Uterus (tissue), 3 donors: ENCODE measurements at regions not wholly inside any gene's neighbourhood (a gene's known extent, or its start where the extent isn't known, plus 50 kb on each side); places are given as distances from the start of the nearest gene placed in this dataset.

Source experiments
- DNase-seq, 2 donors: peaks; one replicate each; pipeline ENCODE4 v3.0.0-alpha.2; 2019 to 2020
- H3K27ac ChIP-seq, 2 donors: fragments of 200-600 bp; sonication (generic); 1 replicate in 1 of 2; 2 replicates in 1 of 2; pipeline ENCODE4 v1.5.1; 2016 to 2018
- H3K27me3 ChIP-seq, 2 donors: fragments of 200-600 bp; sonication (generic); one replicate each; pipeline ENCODE4 v1.5.1; 2018 to 2019; ENCODE audit warnings: control low read depth in 1 of 2
- H3K36me3 ChIP-seq, 2 donors: fragments of 200-600 bp; sonication (generic); one replicate each; pipeline ENCODE4 v1.5.1; 2019; ENCODE audit warnings: control low read depth in 1 of 2
- H3K4me1 ChIP-seq, 2 donors: fragments of 200-600 bp; sonication (generic); one replicate each; pipeline ENCODE4 v1.5.1; 2018 to 2019; ENCODE audit warnings: control low read depth in 1 of 2
- H3K4me3 ChIP-seq, 2 donors: fragments of 200-600 bp; sonication (generic); 1 replicate in 1 of 2; 2 replicates in 1 of 2; pipeline ENCODE4 v1.5.1; 2018 to 2019; ENCODE audit warnings: mild to moderate bottlenecking in 1 of 2
- H3K9me3 ChIP-seq, 2 donors: fragments of 200-600 bp; sonication (generic); one replicate each; pipeline ENCODE4 v1.5.1; 2019; ENCODE audit warnings: control low read depth in 1 of 2
- CTCF ChIP-seq, 4 experiments: fragments of 200-600 bp in 2 of 4; fragments of 450-650 bp in 2 of 4; sonication (generic) in 2 of 4; IDR thresholded peaks; one replicate each; pipeline ENCODE4 v1.5.1; 2016 to 2019; ENCODE audit warnings: antibody characterized with exemption in 4 of 4, mild to moderate bottlenecking in 2 of 4, moderate library complexity in 1 of 4
- POLR2A ChIP-seq, 2 donors: fragments of 450-650 bp; IDR thresholded peaks; one replicate each; pipeline ENCODE4 v1.6.1; 2016; ENCODE audit warnings: antibody characterized with exemption in 2 of 2, mild to moderate bottlenecking in 1 of 2, moderate library complexity in 1 of 2
- intact Hi-C: fragments of 100-400 bp; cut with DNase I; formaldehyde crosslinking; loops from one replicate; pipeline ENCODE4 v1.15.1; 2023; ENCODE audit warnings: low total_unique reads
- donor health status: DM: yes; HTN: yes; CAD: no.

GRCh38 chr19:30870876-30871275, 478.4 kb downstream of the TSHZ3 start:
- H3K27me3 ChIP-seq, result no peaks in the 10 kb centered on the region
- no peak for DNase-seq
- intact Hi-C loops, result no loop called here

DNA sequence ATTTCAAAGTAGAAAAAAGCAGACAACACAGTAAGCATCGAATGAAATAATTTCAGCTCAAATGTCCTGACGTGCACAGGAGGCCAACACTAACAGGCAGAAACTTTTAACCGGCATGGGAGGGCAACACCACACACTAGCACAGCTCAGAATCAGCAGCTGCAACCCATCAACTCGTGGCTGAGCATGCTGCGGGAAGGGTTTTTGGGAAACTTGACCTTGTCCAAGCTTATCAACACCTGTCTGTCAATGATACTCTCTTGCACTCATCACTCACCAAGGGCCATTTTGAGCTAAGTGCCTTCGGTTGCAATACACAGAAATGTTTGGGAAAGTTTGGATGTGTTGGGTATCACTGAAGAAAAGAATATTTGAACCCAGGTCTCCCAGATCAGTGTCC, 483.7 kb downstream of the TSHZ3 start:
- no peaks in the 10 kb centered on the region for H3K9me3 ChIP-seq
- H3K27ac ChIP-seq, result no peak overlapping the region
- TF ChIP-seq CTCF (IDR thresholded peaks at IDR 0.05), result no peak
- TF ChIP-seq POLR2A (IDR thresholded peaks at IDR 0.05), result no peak
- H3K27me3 ChIP-seq, result no peaks in the 10 kb centered on the region
- no peaks in the 10 kb centered on the region for H3K4me1 ChIP-seq
- H3K36me3 ChIP-seq, result no peaks in the 10 kb centered on the region
- H3K4me3 ChIP-seq, result no peak overlapping the region
- intact Hi-C loops, result no loop called here
- no peak for DNase-seq

More at GRCh38 chr19:30870876-30871275, 478.4 kb downstream of the TSHZ3 start:
- no peaks in the 10 kb centered on the region for H3K36me3 ChIP-seq
- no peak for TF ChIP-seq CTCF (IDR thresholded peaks at IDR 0.05)
- no peak for TF ChIP-seq POLR2A (IDR thresholded peaks at IDR 0.05)
- H3K4me3 ChIP-seq, result no peak overlapping the region
- no peaks in the 10 kb centered on the region for H3K9me3 ChIP-seq
- no peaks in the 10 kb centered on the region for H3K4me1 ChIP-seq
- H3K27ac ChIP-seq, result no peak overlapping the region

DNA sequence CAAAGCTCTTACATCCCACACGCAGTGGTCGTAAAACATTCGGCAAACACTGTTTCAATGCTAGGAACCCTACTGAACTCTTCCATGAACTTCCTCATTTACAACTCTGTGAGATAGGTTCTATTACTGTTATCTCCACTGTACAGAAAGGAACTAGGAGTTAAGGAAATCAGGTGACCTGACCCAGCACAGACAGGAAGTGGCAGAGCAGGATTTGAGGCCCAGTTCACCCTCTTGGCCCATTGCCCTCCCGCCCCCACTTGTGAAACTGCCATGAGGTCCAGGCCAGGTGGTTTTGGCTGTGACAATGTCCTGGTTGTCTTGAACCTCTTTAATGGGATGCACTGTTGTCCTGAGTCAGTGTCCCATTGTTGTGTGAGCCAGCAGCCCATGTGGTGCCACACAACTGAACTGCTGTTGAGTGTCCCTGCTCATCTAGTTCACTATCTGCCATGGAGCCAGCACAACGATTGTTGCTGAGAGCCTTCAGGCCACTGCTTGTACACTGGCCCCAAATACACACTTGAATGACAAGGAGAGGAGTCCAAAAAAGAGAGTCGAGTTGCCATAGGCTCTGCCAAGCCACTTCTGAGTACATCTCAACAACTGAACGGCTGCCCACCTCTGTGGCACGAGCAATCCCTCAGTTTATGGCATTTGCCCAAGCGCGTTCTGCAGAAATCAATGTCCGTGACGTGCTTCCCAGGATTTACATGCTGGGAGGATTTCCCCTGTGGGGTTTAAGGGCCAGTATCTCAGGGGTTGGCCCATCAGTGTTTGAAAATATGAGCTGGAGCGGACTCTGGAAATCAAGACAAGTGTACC, 484.6 kb downstream of the TSHZ3 start:
- H3K27ac ChIP-seq, result no peak overlapping the region
- H3K27me3 ChIP-seq, result no peaks in the 10 kb centered on the region
- intact Hi-C loops, result no loop called here
- TF ChIP-seq CTCF (IDR thresholded peaks at IDR 0.05) (no peak), POLR2A (IDR thresholded peaks at IDR 0.05) (no peak)
- no peaks in the 10 kb centered on the region for H3K36me3 ChIP-seq
- DNase-seq, result no peak
- no peak overlapping the region for H3K4me3 ChIP-seq
- no peaks in the 10 kb centered on the region for H3K9me3 ChIP-seq
- no peaks in the 10 kb centered on the region for H3K4me1 ChIP-seq

DNA sequence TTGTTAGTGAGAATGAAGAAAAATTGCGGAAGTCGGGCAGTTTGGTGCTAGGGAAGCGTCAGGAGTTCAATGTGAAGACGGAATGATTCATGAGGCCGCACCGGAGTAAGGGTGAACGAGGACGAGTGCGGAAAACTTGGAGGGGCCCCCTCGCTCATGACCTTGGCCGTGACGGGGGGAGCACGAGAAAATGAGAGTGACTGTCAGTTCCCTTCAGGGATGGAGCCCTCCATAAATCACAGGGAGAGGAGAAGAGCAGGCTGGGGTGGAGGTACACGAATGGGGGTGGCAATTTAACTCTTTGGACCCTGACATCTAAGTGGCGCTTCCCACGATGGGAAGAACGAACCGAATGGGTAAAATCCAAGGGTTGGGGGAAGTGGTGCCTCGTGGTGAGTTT, 486.4 kb downstream of the TSHZ3 start:
- Histone ChIP-seq H3K4me1 (no peaks in the 10 kb centered on the region), H3K27ac (no peak overlapping the region), H3K27me3 (no peaks in the 10 kb centered on the region), H3K4me3 (no peak overlapping the region), H3K36me3 (no peaks in the 10 kb centered on the region), H3K9me3 (no peaks in the 10 kb centered on the region)
- intact Hi-C loops, result no loop called here
- no peak for DNase-seq
- TF ChIP-seq POLR2A (IDR thresholded peaks at IDR 0.05) (no peak), CTCF (IDR thresholded peaks at IDR 0.05) (no peak)

DNA sequence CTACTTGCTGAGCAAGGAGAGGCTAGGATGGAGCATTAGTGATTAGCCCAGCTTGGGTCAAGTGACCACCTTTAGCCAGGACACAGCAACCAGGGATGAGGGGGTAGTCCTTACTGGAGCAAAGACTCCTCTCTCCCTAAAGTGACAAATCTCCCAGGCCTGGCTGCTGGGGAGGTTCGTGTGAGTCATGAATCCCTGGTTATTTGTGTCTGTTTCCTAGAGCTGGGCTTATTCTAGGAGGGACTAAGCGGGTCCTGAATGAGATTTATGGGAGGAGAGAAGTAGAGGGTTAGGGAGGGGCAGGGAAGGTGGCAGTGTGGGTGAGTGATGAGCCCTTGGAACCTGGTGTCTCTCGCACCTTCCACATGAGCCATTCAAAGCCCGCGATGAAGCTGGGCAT, 487.3 kb downstream of the TSHZ3 start:
- intact Hi-C loops, result no loop called here
- Histone ChIP-seq H3K27me3 (no peaks in the 10 kb centered on the region), H3K27ac (no peak overlapping the region), H3K9me3 (no peaks in the 10 kb centered on the region), H3K4me1 (no peaks in the 10 kb centered on the region), H3K36me3 (no peaks in the 10 kb centered on the region), H3K4me3 (no peak overlapping the region)
- no peak for TF ChIP-seq POLR2A (IDR thresholded peaks at IDR 0.05)
- no peak for TF ChIP-seq CTCF (IDR thresholded peaks at IDR 0.05)
- DNase-seq, result no peak
